Testis (tissue), 2 donors: ENCODE measurements at regions not wholly inside any gene's neighbourhood (a gene's known extent, or its start where the extent isn't known, plus 50 kb on each side); places are given as distances from the start of the nearest gene placed in this dataset.
"Not testable (repeated sequence)": the region's sequence is repeated elsewhere in the genome, so short reads cannot be mapped to it uniquely, and the experiment has no call there.

ENCODE experiments used
- DNase-seq: peaks from one replicate; pipeline ENCODE4 v3.0.0-alpha.2; 2019
- H3K27ac ChIP-seq, 2 donors: fragments of 200-600 bp; sonication (generic); one replicate each; pipeline ENCODE4 v1.5.1; 2019
- H3K27me3 ChIP-seq: fragments of 200-600 bp; sonication (generic); one replicate; pipeline ENCODE4 v1.5.1; 2019
- H3K36me3 ChIP-seq: fragments of 200-600 bp; sonication (generic); one replicate; pipeline ENCODE4 v1.5.1; 2017; ENCODE audit warnings: low read depth; ENCODE audit errors: missing control alignments
- H3K4me1 ChIP-seq: fragments of 200-600 bp; sonication (generic); one replicate; pipeline ENCODE4 v1.5.1; 2019
- H3K4me3 ChIP-seq, 2 donors: fragments of 200-600 bp; sonication (generic); one replicate each; pipeline ENCODE4 v1.5.1; 2017 to 2019
- H3K9me3 ChIP-seq: fragments of 200-600 bp; sonication (generic); one replicate; pipeline ENCODE4 v1.5.1; 2017
- CTCF ChIP-seq, 3 experiments: fragments of 450-650 bp in 2 of 3; fragments of 200-600 bp in 1 of 3; sonication (generic) in 1 of 3; IDR thresholded peaks; one replicate each; pipeline ENCODE4 v1.5.1; 2016 to 2019; ENCODE audit warnings: antibody characterized with exemption in 3 of 3, mild to moderate bottlenecking in 2 of 3, moderate library complexity in 1 of 3
- POLR2A ChIP-seq: fragments of 450-650 bp; IDR thresholded peaks from one replicate; pipeline ENCODE4 v1.6.1; 2017; ENCODE audit warnings: antibody characterized with exemption, mild to moderate bottlenecking, moderate library complexity
- WGBS, 2 donors: methylation state at CpG; one replicate each; pipeline ENCODE4 v1.1.5; 2018; 5-methylcytosine and 5-hydroxymethylcytosine counted together
- intact Hi-C: fragments of 100-400 bp; cut with DNase I; formaldehyde crosslinking; loops from one replicate; pipeline ENCODE4 v1.15.1; 2023; ENCODE audit warnings: low total_unique reads

- 84 to 87% methylated on average over 4 of the region's 4 CpGs for WGBS, 2 donors
- intact Hi-C loops, result no loop called here
- TF ChIP-seq POLR2A (no peak), CTCF (IDR thresholded peaks at IDR 0.05) (no peak)
- Histone ChIP-seq H3K27ac (no peak overlapping the region), H3K4me3 (no peak overlapping the region), H3K4me1 (no peaks in the 10 kb centered on the region), H3K9me3 (no peaks in the 10 kb centered on the region), H3K36me3 (no peaks in the 10 kb centered on the region), H3K27me3 (no peaks in the 10 kb centered on the region)
- DNase-seq, result no peak
These were observed 508.8 kb upstream of the ZP4 start for GRCh38 chr1:238399558-238399957.

- H3K4me3 ChIP-seq, result no peak overlapping the region
- TF ChIP-seq POLR2A (no peak), CTCF (IDR thresholded peaks at IDR 0.05) (no peak)
- H3K27ac ChIP-seq, result no peak overlapping the region
These were observed 505.4 kb upstream of the ZP4 start for GRCh38 chr1:238396140-238396539.

GRCh38 chr1:238384381-238384780 lies 493.7 kb upstream of the ZP4 start:
- 64 to 83% methylated on average over 5 of the region's 5 CpGs for WGBS, 2 donors
- Histone ChIP-seq H3K27me3 (no peaks in the 10 kb centered on the region), H3K36me3 (no peaks in the 10 kb centered on the region), H3K4me1 (no peaks in the 10 kb centered on the region), H3K9me3 (no peaks in the 10 kb centered on the region), H3K27ac (no peak overlapping the region), H3K4me3 (no peak overlapping the region)
- DNase-seq, result no peak
- intact Hi-C loops, result no loop called here
- no peak for TF ChIP-seq POLR2A
- TF ChIP-seq CTCF (IDR thresholded peaks at IDR 0.05), result no peak

More at GRCh38 chr1:238396140-238396539, 505.4 kb upstream of the ZP4 start:
- H3K4me1 ChIP-seq, result no peaks in the 10 kb centered on the region
- no peaks in the 10 kb centered on the region for H3K9me3 ChIP-seq
- no peak for DNase-seq
- H3K36me3 ChIP-seq, result no peaks in the 10 kb centered on the region
- no peaks in the 10 kb centered on the region for H3K27me3 ChIP-seq
- intact Hi-C loops, result no loop called here

GRCh38 chr1:238380167-238380566 lies 489.4 kb upstream of the ZP4 start:
- intact Hi-C loops, result no loop called here
- Histone ChIP-seq H3K4me3 (no peak overlapping the region), H3K27me3 (no peaks in the 10 kb centered on the region), H3K4me1 (no peaks in the 10 kb centered on the region), H3K27ac (no peak overlapping the region), H3K9me3 (no peaks in the 10 kb centered on the region), H3K36me3 (no peaks in the 10 kb centered on the region)
- no peak for DNase-seq
- TF ChIP-seq CTCF (IDR thresholded peaks at IDR 0.05), result no peak
- TF ChIP-seq POLR2A, result no peak
- 77 to 86% methylated on average over 2 of the region's 2 CpGs for WGBS, 2 donors

- intact Hi-C loops, H3K9me3 ChIP-seq, H3K27me3 ChIP-seq, DNase-seq, H3K27ac ChIP-seq, H3K4me1 ChIP-seq, H3K36me3 ChIP-seq, H3K4me3 ChIP-seq: not testable (repeated sequence)
- 91% methylated on average over 9 of the region's 9 CpGs for WGBS, 2 donors
These were observed 488.7 kb upstream of the ZP4 start for GRCh38 chr1:238379446-238379845.
